Colonic mucosa (tissue), 4 donors: ENCODE measurements at regions not wholly inside any gene's neighbourhood (a gene's known extent, or its start where the extent isn't known, plus 50 kb on each side); places are given as distances from the start of the nearest gene placed in this dataset.

Source experiments
- DNase-seq: peaks from one replicate; pipeline ENCODE4 v3.0.0-alpha.2; 2020
- H3K27ac ChIP-seq: fragments of 200-600 bp; one replicate; pipeline ENCODE4 v1.8.0; 2021
- H3K27me3 ChIP-seq: fragments of 200-600 bp; one replicate; pipeline ENCODE4 v1.8.0; 2021
- H3K36me3 ChIP-seq: fragments of 200-600 bp; one replicate; pipeline ENCODE4 v1.8.0; 2021
- H3K4me1 ChIP-seq: fragments of 200-600 bp; one replicate; pipeline ENCODE4 v1.8.0; 2021; ENCODE audit warnings: mild to moderate bottlenecking
- H3K4me3 ChIP-seq: fragments of 200-600 bp; one replicate; pipeline ENCODE4 v1.8.0; 2021
- H3K9ac ChIP-seq, 2 donors: one replicate each; pipeline ENCODE4 v1.7.0; 2013; ENCODE audit warnings: control low read depth in 2 of 2, low read depth in 2 of 2, low read length in 2 of 2
- H3K9me3 ChIP-seq: fragments of 200-600 bp; one replicate; pipeline ENCODE4 v1.8.0; 2021
- CTCF ChIP-seq: fragments of 200-600 bp; IDR thresholded peaks from one replicate; pipeline ENCODE4 v1.8.0; 2022; ENCODE audit warnings: antibody characterized with exemption, mild to moderate bottlenecking
- intact Hi-C: fragments of 100-400 bp; cut with DNase I; formaldehyde crosslinking; loops from one replicate; pipeline ENCODE4 v1.14.1; 2022
- donor health status: healthy.
- donor health status: DM: no; HTN: no; CAD: no.
- donor health status: DM: no; HTN: no; CAD: no.

GRCh38 chr13:59368693-59369092 lies 795.0 kb downstream of the DIAPH3 start:
- Histone ChIP-seq H3K36me3 (no peaks in the 10 kb centered on the region), H3K27ac (no peak overlapping the region), H3K9me3 (no peaks in the 10 kb centered on the region), H3K27me3 (no peaks in the 10 kb centered on the region), H3K4me3 (no peak overlapping the region), H3K9ac (no peak overlapping the region), H3K4me1 (no peaks in the 10 kb centered on the region)
- DNase-seq: no peak
- TF ChIP-seq CTCF: no peak
- intact Hi-C loops: no loop called here

GRCh38 chr13:59371229-59371628 lies 792.5 kb downstream of the DIAPH3 start:
- Histone ChIP-seq H3K9me3 (no peaks in the 10 kb centered on the region), H3K4me3 (no peak overlapping the region), H3K36me3 (no peaks in the 10 kb centered on the region), H3K4me1 (no peaks in the 10 kb centered on the region), H3K27me3 (no peaks in the 10 kb centered on the region), H3K9ac (no peak overlapping the region), H3K27ac (no peak overlapping the region)
- no peak for DNase-seq
- intact Hi-C loops: no loop called here
- TF ChIP-seq CTCF: no peak

GRCh38 chr13:59373341-59373740 lies 790.4 kb downstream of the DIAPH3 start:
- no peaks in the 10 kb centered on the region for H3K4me1 ChIP-seq
- no peak for TF ChIP-seq CTCF
- intact Hi-C loops: no loop called here
- no peak overlapping the region for H3K27ac ChIP-seq
- H3K27me3 ChIP-seq: no peaks in the 10 kb centered on the region
- H3K9ac ChIP-seq: no peak overlapping the region
- H3K4me3 ChIP-seq: no peak overlapping the region
- no peak for DNase-seq
- no peaks in the 10 kb centered on the region for H3K36me3 ChIP-seq
- no peaks in the 10 kb centered on the region for H3K9me3 ChIP-seq

- DNase-seq: no peak
- Histone ChIP-seq H3K4me1 (no peaks in the 10 kb centered on the region), H3K4me3 (no peak overlapping the region), H3K9me3 (no peaks in the 10 kb centered on the region), H3K27ac (no peak overlapping the region), H3K36me3 (no peaks in the 10 kb centered on the region), H3K9ac (no peak overlapping the region), H3K27me3 (no peaks in the 10 kb centered on the region)
- intact Hi-C loops: no loop called here
- no peak for TF ChIP-seq CTCF
Observed at GRCh38 chr13:59374691-59375090, 789.0 kb downstream of the DIAPH3 start.

GRCh38 chr13:59384154-59384553 lies 779.6 kb downstream of the DIAPH3 start:
- Histone ChIP-seq H3K4me3 (no peak overlapping the region), H3K27me3 (no peaks in the 10 kb centered on the region), H3K4me1 (no peaks in the 10 kb centered on the region), H3K36me3 (no peaks in the 10 kb centered on the region), H3K9me3 (no peaks in the 10 kb centered on the region), H3K27ac (no peak overlapping the region), H3K9ac (no peak overlapping the region)
- no peak for DNase-seq
- intact Hi-C loops: no loop called here
- no peak for TF ChIP-seq CTCF

GRCh38 chr13:59391696-59392095 lies 772.0 kb downstream of the DIAPH3 start:
- H3K27ac ChIP-seq: no peak overlapping the region
- H3K4me1 ChIP-seq: no peaks in the 10 kb centered on the region

More at GRCh38 chr13:59391696-59392095, 772.0 kb downstream of the DIAPH3 start:
- Histone ChIP-seq H3K9me3 (no peaks in the 10 kb centered on the region), H3K27me3 (no peaks in the 10 kb centered on the region), H3K4me3 (no peak overlapping the region), H3K36me3 (no peaks in the 10 kb centered on the region), H3K9ac (no peak overlapping the region)
- peak; percentile 67 for DNase-seq
- intact Hi-C loops: loop anchor here (5.0 kb wide), 2 partner anchors 286 to 516 kb away; no protein-coding TSS in a partner anchor
- peak; percentile 72 for TF ChIP-seq CTCF
